ENCODE measurements at regions not wholly inside any gene's neighbourhood (a gene's known extent, or its start where the extent isn't known, plus 50 kb on each side); places are given as distances from the start of the nearest gene placed in this dataset.

- no peaks in the 10 kb centered on the region for H3K4me1 ChIP-seq (replicated peaks; ENCODE audit: insufficient read depth)
- POLR2A ChIA-PET (ENCODE audit: unreplicated experiment), result no interaction called here
Observed at GRCh38 chr1:95512925-95513324, 278.9 kb downstream of the RWDD3 start.

GRCh38 chr1:95517506-95517905, 283.5 kb downstream of the RWDD3 start:
- TF ChIP-seq CTCF (conservative IDR thresholded peaks at IDR 0.05), result no peak
- no peak for TF ChIP-seq EZH2 (IDR thresholded peaks at IDR 0.05; ENCODE audit: low read depth)
- Histone ChIP-seq H3K9me2 (ENCODE audit: insufficient read depth) (no peaks in the 10 kb centered on the region), H3K4me3 (no peak overlapping the region), H3K27me3 (ENCODE audit: insufficient read depth, low read depth) (no peaks in the 10 kb centered on the region), H4K20me1 (ENCODE audit: insufficient read depth) (no peaks in the 10 kb centered on the region), H2AFZ (no peak overlapping the region), H3K4me2 (no peak overlapping the region), H3K36me3 (ENCODE audit: low read depth) (no peaks in the 10 kb centered on the region), H3F3A (ENCODE audit: insufficient read depth, low read depth) (no peaks in the 10 kb centered on the region), H3K9me3 (ENCODE audit: insufficient read depth, low read depth) (no peaks in the 10 kb centered on the region), H3K4me1 (replicated peaks; ENCODE audit: insufficient read depth) (no peaks in the 10 kb centered on the region), H3K79me2 (ENCODE audit: low read depth) (no peaks in the 10 kb centered on the region), H3K27ac (no peak overlapping the region)
- DNase-seq, result no peak
- ChIA-PET POLR2A (ENCODE audit: unreplicated experiment) (no interaction called here), CTCF (no interaction called here)
- no TSS peak for BruUV-seq (replicated peaks)
- intact Hi-C loops (cut with micrococcal nuclease; ENCODE audit: unreplicated experiment), result no loop called here

More at GRCh38 chr1:95512925-95513324, 278.9 kb downstream of the RWDD3 start:
- CTCF ChIA-PET, result no interaction called here
- BruUV-seq (replicated peaks), result no TSS peak
- Histone ChIP-seq H4K20me1 (ENCODE audit: insufficient read depth) (no peaks in the 10 kb centered on the region), H3K9me3 (ENCODE audit: insufficient read depth, low read depth) (no peaks in the 10 kb centered on the region), H3F3A (ENCODE audit: insufficient read depth, low read depth) (no peaks in the 10 kb centered on the region), H3K27ac (no peak overlapping the region), H2AFZ (no peak overlapping the region), H3K4me2 (no peak overlapping the region), H3K36me3 (ENCODE audit: low read depth) (no peaks in the 10 kb centered on the region), H3K4me3 (no peak overlapping the region), H3K9me2 (ENCODE audit: insufficient read depth) (no peaks in the 10 kb centered on the region), H3K27me3 (ENCODE audit: insufficient read depth, low read depth) (no peaks in the 10 kb centered on the region), H3K79me2 (ENCODE audit: low read depth) (no peaks in the 10 kb centered on the region)
- DNase-seq, result no peak
- intact Hi-C loops (cut with micrococcal nuclease; ENCODE audit: unreplicated experiment), result no loop called here
- TF ChIP-seq CTCF (conservative IDR thresholded peaks at IDR 0.05) (no peak), EZH2 (IDR thresholded peaks at IDR 0.05; ENCODE audit: low read depth) (no peak)

DNA sequence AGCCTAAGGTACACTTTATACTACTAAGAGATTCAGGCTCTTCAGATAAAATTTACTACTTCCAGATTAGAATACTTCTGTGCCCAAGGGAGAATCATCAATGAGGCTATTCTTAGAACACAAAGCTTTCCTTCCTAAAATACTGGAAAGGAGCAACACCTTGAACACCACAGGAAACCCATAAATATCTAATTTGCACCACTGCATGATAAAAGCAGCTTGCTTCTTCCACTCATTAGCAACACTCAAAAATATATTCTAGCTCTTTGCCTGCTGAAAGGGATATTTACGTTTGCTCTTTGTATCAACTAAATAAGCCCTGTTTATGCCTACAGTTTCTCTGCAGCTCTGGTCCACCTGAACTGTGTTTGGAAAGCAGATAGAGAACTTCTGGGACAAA, 284.3 kb downstream of the RWDD3 start:
- BruUV-seq (replicated peaks), result no TSS peak
- POLR2A ChIA-PET (ENCODE audit: unreplicated experiment), result no interaction called here
- no peak overlapping the region for H3K4me3 ChIP-seq

More for the DNA sequence above, 284.3 kb downstream of the RWDD3 start:
- Histone ChIP-seq H3K27me3 (ENCODE audit: insufficient read depth, low read depth) (no peaks in the 10 kb centered on the region), H3K36me3 (ENCODE audit: low read depth) (no peaks in the 10 kb centered on the region), H3K79me2 (ENCODE audit: low read depth) (no peaks in the 10 kb centered on the region), H2AFZ (no peak overlapping the region), H3K9me2 (ENCODE audit: insufficient read depth) (no peaks in the 10 kb centered on the region), H3K9me3 (ENCODE audit: insufficient read depth, low read depth) (no peaks in the 10 kb centered on the region), H3K27ac (no peak overlapping the region), H4K20me1 (ENCODE audit: insufficient read depth) (no peaks in the 10 kb centered on the region), H3K4me1 (replicated peaks; ENCODE audit: insufficient read depth) (no peaks in the 10 kb centered on the region), H3K4me2 (no peak overlapping the region), H3F3A (ENCODE audit: insufficient read depth, low read depth) (no peaks in the 10 kb centered on the region)
- intact Hi-C loops (cut with micrococcal nuclease; ENCODE audit: unreplicated experiment), result no loop called here
- TF ChIP-seq EZH2 (IDR thresholded peaks at IDR 0.05; ENCODE audit: low read depth) (no peak), CTCF (conservative IDR thresholded peaks at IDR 0.05) (no peak)
- CTCF ChIA-PET, result no interaction called here
- DNase-seq, result no peak

Measured in PC-9 (cell line).